ENCODE measurements at regions not wholly inside any gene's neighbourhood (a gene's known extent, or its start where the extent isn't known, plus 50 kb on each side); places are given as distances from the start of the nearest gene placed in this dataset.
"Not testable (repeated sequence)": the region's sequence is repeated elsewhere in the genome, so short reads cannot be mapped to it uniquely, and the experiment has no call there.

- H3K9ac ChIP-seq (ENCODE audit: insufficient read depth, low read length); H3K36me3 ChIP-seq (ENCODE audit: control insufficient read depth, insufficient read depth, low read length); H3K4me1 ChIP-seq (ENCODE audit: control insufficient read depth, extremely low read depth, insufficient read depth, low read length); H3K27me3 ChIP-seq (ENCODE audit: control insufficient read depth, insufficient read depth, low read length); H3K9me3 ChIP-seq (ENCODE audit: control insufficient read depth, insufficient read depth, low read depth, low read length); H2AFZ ChIP-seq (ENCODE audit: low read length); H3K79me2 ChIP-seq (ENCODE audit: control insufficient read depth, insufficient read depth, low read length); H4K20me1 ChIP-seq (ENCODE audit: control insufficient read depth, extremely low read depth, insufficient read depth, low read length); DNase-seq (ENCODE audit: low read depth in 2 of 2); H3K27ac ChIP-seq (ENCODE audit: insufficient read depth, low read length); H3K4me2 ChIP-seq (ENCODE audit: extremely low read depth, insufficient read depth, low read length); H3K4me3 ChIP-seq (replicated peaks in 1 of 4; ENCODE audit: control extremely low read depth in 1 of 4, insufficient read depth in 1 of 4, low read depth in 3 of 4, low read length in 4 of 4): not testable (repeated sequence)
These were observed 132.7 kb downstream of the SNX10 start for GRCh38 chr7:26424319-26424718.

DNA sequence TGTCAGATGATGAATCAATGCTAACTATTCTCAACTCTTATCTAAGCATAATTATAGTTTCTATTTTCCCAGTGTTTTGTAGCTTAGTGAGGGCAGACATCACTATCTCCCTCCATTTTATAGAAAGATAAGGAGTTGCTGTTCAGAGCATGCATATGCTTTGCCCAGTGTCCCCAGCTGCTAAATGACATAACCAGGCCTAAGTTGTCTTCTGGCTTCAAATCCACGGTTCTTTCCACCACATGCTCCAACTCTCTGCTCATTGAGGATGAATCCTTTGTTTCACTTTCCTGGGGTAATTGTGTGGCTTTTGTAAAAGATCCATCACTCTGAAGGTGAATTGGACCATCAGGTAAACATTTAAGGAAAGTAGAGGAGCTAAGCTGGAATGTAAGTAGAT is 134.0 kb downstream of the SNX10 start:
- H3K27me3 ChIP-seq (ENCODE audit: control insufficient read depth, insufficient read depth, low read length), result no peaks in the 10 kb centered on the region
- no peak overlapping the region for H3K27ac ChIP-seq (ENCODE audit: insufficient read depth, low read length)
- TF ChIP-seq EZH2 (IDR thresholded peaks at IDR 0.05; ENCODE audit: low read length, missing control alignments), result no peak
- no peak for TF ChIP-seq CTCF (conservative IDR thresholded peaks at IDR 0.05 in 1 of 2, IDR thresholded peaks at IDR 0.05 in 1 of 2; ENCODE audit: low read depth in 1 of 2, low read length in 2 of 2)
- H3K9ac ChIP-seq (ENCODE audit: insufficient read depth, low read length), result no peak overlapping the region
- no peak for DNase-seq (ENCODE audit: low read depth in 2 of 2)
- H3K79me2 ChIP-seq (ENCODE audit: control insufficient read depth, insufficient read depth, low read length), result no peaks in the 10 kb centered on the region
- no peak overlapping the region for H2AFZ ChIP-seq (ENCODE audit: low read length)
- H3K4me2 ChIP-seq (ENCODE audit: extremely low read depth, insufficient read depth, low read length), result no peak overlapping the region
- no peaks in the 10 kb centered on the region for H3K9me3 ChIP-seq (ENCODE audit: control insufficient read depth, insufficient read depth, low read depth, low read length)
- no peaks in the 10 kb centered on the region for H4K20me1 ChIP-seq (ENCODE audit: control insufficient read depth, extremely low read depth, insufficient read depth, low read length)
- H3K4me1 ChIP-seq (ENCODE audit: control insufficient read depth, extremely low read depth, insufficient read depth, low read length), result no peaks in the 10 kb centered on the region
- no peaks in the 10 kb centered on the region for H3K36me3 ChIP-seq (ENCODE audit: control insufficient read depth, insufficient read depth, low read length)
- H3K4me3 ChIP-seq (replicated peaks in 1 of 4; ENCODE audit: control extremely low read depth in 1 of 4, insufficient read depth in 1 of 4, low read depth in 3 of 4, low read length in 4 of 4), result no peak overlapping the region

DNA sequence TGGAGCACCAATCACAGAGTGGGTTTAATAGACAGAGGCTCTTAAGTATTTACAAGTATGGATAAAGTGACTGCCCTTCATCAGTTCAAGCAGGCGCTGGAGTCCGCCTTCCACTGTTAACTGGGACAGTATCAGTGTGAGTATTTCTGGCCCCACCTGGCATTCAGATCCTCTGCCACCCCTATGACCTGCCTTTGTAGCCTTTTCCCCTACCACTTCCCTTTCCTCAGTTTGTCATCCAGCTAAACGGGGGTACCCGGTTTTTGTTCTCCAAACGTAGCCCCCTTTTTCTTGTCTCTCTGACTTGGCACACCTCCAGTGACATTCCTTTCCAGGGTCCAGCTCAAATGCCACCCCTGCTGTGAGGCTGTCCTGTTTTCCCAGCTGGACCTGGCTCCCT is 134.4 kb downstream of the SNX10 start:
- TF ChIP-seq CTCF (conservative IDR thresholded peaks at IDR 0.05 in 1 of 2, IDR thresholded peaks at IDR 0.05 in 1 of 2; ENCODE audit: low read depth in 1 of 2, low read length in 2 of 2) (no peak), EZH2 (IDR thresholded peaks at IDR 0.05; ENCODE audit: low read length, missing control alignments) (no peak)
- no peak overlapping the region for H2AFZ ChIP-seq (ENCODE audit: low read length)
- no peak overlapping the region for H3K27ac ChIP-seq (ENCODE audit: insufficient read depth, low read length)
- no peak overlapping the region for H3K4me2 ChIP-seq (ENCODE audit: extremely low read depth, insufficient read depth, low read length)
- no peaks in the 10 kb centered on the region for H3K27me3 ChIP-seq (ENCODE audit: control insufficient read depth, insufficient read depth, low read length)
- no peaks in the 10 kb centered on the region for H3K79me2 ChIP-seq (ENCODE audit: control insufficient read depth, insufficient read depth, low read length)
- no peaks in the 10 kb centered on the region for H3K9me3 ChIP-seq (ENCODE audit: control insufficient read depth, insufficient read depth, low read depth, low read length)
- H4K20me1 ChIP-seq (ENCODE audit: control insufficient read depth, extremely low read depth, insufficient read depth, low read length), result no peaks in the 10 kb centered on the region
- no peaks in the 10 kb centered on the region for H3K36me3 ChIP-seq (ENCODE audit: control insufficient read depth, insufficient read depth, low read length)
- H3K4me3 ChIP-seq (replicated peaks in 1 of 4; ENCODE audit: control extremely low read depth in 1 of 4, insufficient read depth in 1 of 4, low read depth in 3 of 4, low read length in 4 of 4), result no peak overlapping the region
- H3K4me1 ChIP-seq (ENCODE audit: control insufficient read depth, extremely low read depth, insufficient read depth, low read length), result no peaks in the 10 kb centered on the region
- DNase-seq (ENCODE audit: low read depth in 2 of 2), result no peak
- no peak overlapping the region for H3K9ac ChIP-seq (ENCODE audit: insufficient read depth, low read length)

DNA sequence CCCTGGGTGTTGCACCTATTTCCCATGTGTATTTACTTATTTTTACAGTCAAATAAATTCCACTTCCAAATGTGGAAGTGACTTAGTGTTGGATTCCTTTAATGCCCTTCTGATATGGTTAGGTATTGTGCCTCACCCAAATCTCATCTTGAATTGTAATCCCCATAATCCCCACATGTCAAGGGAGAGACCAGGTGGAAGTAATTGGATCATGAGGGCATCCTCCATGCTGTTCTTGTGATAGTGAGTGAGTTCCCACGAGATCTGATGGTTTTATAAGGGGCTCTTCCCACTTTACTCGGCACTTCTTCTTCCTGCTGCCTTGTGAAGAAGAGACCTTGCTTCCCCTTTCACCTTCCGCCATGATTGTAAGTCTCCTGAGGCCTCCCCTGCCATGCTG is 136.9 kb downstream of the SNX10 start:
- TF ChIP-seq CTCF (conservative IDR thresholded peaks at IDR 0.05 in 1 of 2, IDR thresholded peaks at IDR 0.05 in 1 of 2; ENCODE audit: low read depth in 1 of 2, low read length in 2 of 2), result no peak
- no peak for TF ChIP-seq EZH2 (IDR thresholded peaks at IDR 0.05; ENCODE audit: low read length, missing control alignments)
- Histone ChIP-seq H3K9ac (ENCODE audit: insufficient read depth, low read length) (no peak overlapping the region), H4K20me1 (ENCODE audit: control insufficient read depth, extremely low read depth, insufficient read depth, low read length) (no peaks in the 10 kb centered on the region), H2AFZ (ENCODE audit: low read length) (no peak overlapping the region), H3K4me3 (replicated peaks in 1 of 4; ENCODE audit: control extremely low read depth in 1 of 4, insufficient read depth in 1 of 4, low read depth in 3 of 4, low read length in 4 of 4) (no peak overlapping the region), H3K27ac (ENCODE audit: insufficient read depth, low read length) (no peak overlapping the region), H3K9me3 (ENCODE audit: control insufficient read depth, insufficient read depth, low read depth, low read length) (no peaks in the 10 kb centered on the region), H3K4me1 (ENCODE audit: control insufficient read depth, extremely low read depth, insufficient read depth, low read length) (no peaks in the 10 kb centered on the region), H3K79me2 (ENCODE audit: control insufficient read depth, insufficient read depth, low read length) (no peaks in the 10 kb centered on the region), H3K27me3 (ENCODE audit: control insufficient read depth, insufficient read depth, low read length) (no peaks in the 10 kb centered on the region), H3K36me3 (ENCODE audit: control insufficient read depth, insufficient read depth, low read length) (no peaks in the 10 kb centered on the region), H3K4me2 (ENCODE audit: extremely low read depth, insufficient read depth, low read length) (no peak overlapping the region)
- no peak for DNase-seq (ENCODE audit: low read depth in 2 of 2)
